ENCODE measurements at regions not wholly inside any gene's neighbourhood (a gene's known extent, or its start where the extent isn't known, plus 50 kb on each side); places are given as distances from the start of the nearest gene placed in this dataset.

- TF ChIP-seq SUZ12 (IDR thresholded peaks at IDR 0.05; ENCODE audit: extremely low read depth, insufficient read depth, insufficient read length) (no peak), ZNF274 (IDR thresholded peaks at IDR 0.05; ENCODE audit: low read depth, low read length) (no peak)
These were observed 363.9 kb downstream of the BCL11B start for GRCh38 chr14:98908050-98908449.
